SJCRH30 (cell line): ENCODE measurements at regions not wholly inside any gene's neighbourhood (a gene's known extent, or its start where the extent isn't known, plus 50 kb on each side); places are given as distances from the start of the nearest gene placed in this dataset.

Experiments
- DNase-seq, 2 experiments: peaks; one replicate each; pipeline ENCODE4 v3.0.0-alpha.2; 2015 to 2020
- H3K27ac ChIP-seq: fragments of 250-450 bp; sonication (Bioruptor Pico); 2 replicates; pipeline ENCODE4 v1.5.1; 2020; ENCODE audit warnings: mild to moderate bottlenecking, moderate library complexity
- H3K27me3 ChIP-seq: fragments of 250-450 bp; sonication (Bioruptor Pico); 2 replicates; pipeline ENCODE4 v1.5.1; 2020; ENCODE audit warnings: mild to moderate bottlenecking, moderate library complexity
- H3K36me3 ChIP-seq: fragments of 250-450 bp; sonication (Bioruptor Pico); 2 replicates; pipeline ENCODE4 v1.5.1; 2020; ENCODE audit warnings: mild to moderate bottlenecking, moderate library complexity
- H3K4me1 ChIP-seq: fragments of 250-450 bp; sonication (Bioruptor Pico); 2 replicates; pipeline ENCODE4 v1.5.1; 2020; ENCODE audit warnings: mild to moderate bottlenecking, moderate library complexity
- H3K4me3 ChIP-seq: fragments of 250-450 bp; sonication (Bioruptor Pico); 2 replicates; pipeline ENCODE4 v1.5.1; 2020; ENCODE audit warnings: mild to moderate bottlenecking, moderate library complexity
- H3K9me3 ChIP-seq: fragments of 250-450 bp; sonication (Bioruptor Pico); replicated peaks from 2 replicates; pipeline ENCODE4 v1.5.1; 2020; ENCODE audit warnings: mild to moderate bottlenecking, moderate library complexity

DNA sequence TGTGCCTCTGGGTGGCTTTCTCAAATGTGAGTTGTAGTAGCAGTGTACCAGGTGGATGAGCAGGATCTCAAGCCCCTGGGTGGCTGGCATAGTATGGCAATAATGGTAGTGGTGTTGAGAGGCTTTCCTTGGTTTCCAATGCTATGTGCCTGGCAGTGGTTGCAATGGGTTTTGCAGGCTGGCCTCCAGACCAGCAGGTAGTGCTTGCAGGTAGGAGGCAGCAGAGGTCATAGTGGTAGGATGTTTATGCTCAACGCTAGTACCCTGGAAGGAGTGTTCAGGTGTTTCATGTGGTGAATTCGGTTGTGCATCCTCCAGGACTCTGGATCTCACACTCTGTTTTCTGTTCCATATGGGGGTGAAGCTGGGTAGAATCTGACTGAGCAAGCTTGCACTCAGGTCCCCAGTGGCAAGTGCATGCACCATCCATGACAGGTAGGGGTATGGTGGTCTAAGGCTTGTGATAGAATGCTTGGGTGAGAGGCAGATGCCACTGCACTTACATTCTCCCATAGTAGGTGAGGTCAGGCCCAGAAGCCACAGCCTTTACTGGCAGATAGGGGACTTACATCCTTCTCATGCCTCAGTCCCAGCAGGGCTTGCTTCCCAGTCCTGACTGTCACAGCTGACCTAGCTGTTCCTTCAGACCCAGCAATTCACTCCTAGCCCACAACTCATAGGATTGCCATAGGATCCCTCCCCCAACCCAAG, 410.5 kb upstream of the LRRC7 start:
- no peak overlapping the region for H3K27ac ChIP-seq
- no peaks in the 10 kb centered on the region for H3K36me3 ChIP-seq
- no peaks in the 10 kb centered on the region for H3K9me3 ChIP-seq
- no peak for DNase-seq
- no peaks in the 10 kb centered on the region for H3K4me1 ChIP-seq
- no peak overlapping the region for H3K4me3 ChIP-seq
- H3K27me3 ChIP-seq = no peaks in the 10 kb centered on the region

DNA sequence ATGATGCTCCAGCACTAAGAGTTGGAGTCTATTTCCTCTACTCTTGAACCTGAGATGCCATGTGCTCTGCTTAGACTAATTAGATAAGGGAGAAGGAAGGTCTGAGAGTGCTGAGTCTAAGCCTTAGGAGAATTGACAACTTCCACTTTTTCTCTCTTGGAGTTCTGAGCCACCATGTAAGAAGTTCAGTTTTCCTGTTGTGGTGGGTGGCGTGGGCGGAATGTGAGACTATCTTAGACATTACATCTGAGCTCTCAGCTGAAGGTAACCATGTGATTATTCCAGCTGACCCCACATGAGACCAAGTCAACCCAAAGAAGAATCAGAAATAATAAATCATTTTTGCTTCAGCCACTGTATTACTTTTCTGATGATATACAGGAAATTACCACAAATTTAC, 404.5 kb upstream of the LRRC7 start:
- Histone ChIP-seq H3K27me3 (no peaks in the 10 kb centered on the region), H3K27ac (no peak overlapping the region), H3K4me1 (no peaks in the 10 kb centered on the region), H3K4me3 (no peak overlapping the region), H3K36me3 (no peaks in the 10 kb centered on the region), H3K9me3 (no peaks in the 10 kb centered on the region)
- no peak for DNase-seq

DNA sequence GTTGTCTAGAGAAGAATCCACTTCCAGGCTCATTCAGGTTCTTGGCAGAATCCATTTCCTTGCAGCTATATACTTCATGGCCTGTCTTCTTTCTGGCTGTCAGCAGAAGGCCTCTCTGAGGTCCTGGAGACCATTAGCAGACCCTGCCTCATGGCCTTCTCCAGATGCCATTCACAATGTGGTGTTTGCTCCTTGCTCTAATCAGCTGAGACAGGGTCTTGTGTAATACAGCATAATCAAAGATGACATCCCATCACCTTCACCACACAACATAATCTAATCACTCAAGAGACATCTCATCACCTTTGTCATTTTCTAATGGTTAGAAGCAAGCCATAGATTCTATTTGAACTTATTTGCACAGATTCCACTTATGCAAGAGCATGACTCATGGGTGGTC, 403.9 kb upstream of the LRRC7 start:
- Histone ChIP-seq H3K36me3 (no peaks in the 10 kb centered on the region), H3K27ac (no peak overlapping the region), H3K4me1 (no peaks in the 10 kb centered on the region), H3K27me3 (no peaks in the 10 kb centered on the region), H3K9me3 (no peaks in the 10 kb centered on the region), H3K4me3 (no peak overlapping the region)
- no peak for DNase-seq

DNA sequence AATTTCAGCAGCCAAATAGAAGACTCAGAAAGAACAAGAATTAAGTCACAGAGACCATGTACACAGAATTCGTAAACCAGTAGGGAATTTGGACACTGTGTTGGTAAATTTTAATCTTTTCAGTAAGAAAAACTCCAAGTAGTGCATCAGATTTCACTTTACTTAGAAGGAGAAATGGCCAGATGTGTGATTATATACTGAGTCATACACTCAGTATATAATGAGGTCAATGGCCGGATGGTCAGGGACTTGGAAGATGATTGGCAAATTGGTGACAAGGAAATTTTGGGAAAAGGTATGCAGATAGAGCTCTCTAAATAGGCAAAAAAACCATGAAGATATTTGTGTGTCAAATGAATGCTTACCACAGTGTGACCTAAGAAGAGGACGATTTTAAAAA, 399.8 kb upstream of the LRRC7 start:
- H3K27ac ChIP-seq = no peak overlapping the region
- H3K4me1 ChIP-seq = 0 out of 2 replicates have a peak, but pooled peaks cover 3% of the 10 kb centered on the region
- no peak for DNase-seq
- no peaks in the 10 kb centered on the region for H3K36me3 ChIP-seq
- no peak overlapping the region for H3K4me3 ChIP-seq
- no peaks in the 10 kb centered on the region for H3K27me3 ChIP-seq
- no peaks in the 10 kb centered on the region for H3K9me3 ChIP-seq

DNA sequence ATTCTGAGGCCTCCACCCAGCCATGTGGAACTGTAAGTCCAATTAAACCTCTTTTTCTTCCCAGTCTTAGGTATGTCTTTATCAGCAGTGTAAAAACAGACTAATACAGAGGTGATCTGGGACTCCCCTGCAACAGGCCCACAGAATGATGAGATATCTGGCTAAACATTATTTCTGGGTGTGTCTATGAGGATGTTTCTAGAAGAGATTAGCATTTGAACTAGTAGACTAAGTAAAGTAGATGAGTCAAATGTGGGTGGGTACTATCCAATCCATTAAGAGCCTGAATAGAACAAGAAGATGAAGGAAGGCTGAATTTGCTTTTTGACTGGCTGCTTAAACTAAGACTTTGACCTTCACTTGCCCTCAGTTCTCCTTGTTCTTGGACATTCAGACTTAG, 396.5 kb upstream of the LRRC7 start:
- H3K4me3 ChIP-seq = no peak overlapping the region
- no peaks in the 10 kb centered on the region for H3K36me3 ChIP-seq
- H3K27ac ChIP-seq = no peak overlapping the region
- H3K4me1 ChIP-seq = 0 out of 2 replicates have a peak, but pooled peaks cover 3% of the 10 kb centered on the region
- no peaks in the 10 kb centered on the region for H3K9me3 ChIP-seq
- no peaks in the 10 kb centered on the region for H3K27me3 ChIP-seq
- no peak for DNase-seq

DNA sequence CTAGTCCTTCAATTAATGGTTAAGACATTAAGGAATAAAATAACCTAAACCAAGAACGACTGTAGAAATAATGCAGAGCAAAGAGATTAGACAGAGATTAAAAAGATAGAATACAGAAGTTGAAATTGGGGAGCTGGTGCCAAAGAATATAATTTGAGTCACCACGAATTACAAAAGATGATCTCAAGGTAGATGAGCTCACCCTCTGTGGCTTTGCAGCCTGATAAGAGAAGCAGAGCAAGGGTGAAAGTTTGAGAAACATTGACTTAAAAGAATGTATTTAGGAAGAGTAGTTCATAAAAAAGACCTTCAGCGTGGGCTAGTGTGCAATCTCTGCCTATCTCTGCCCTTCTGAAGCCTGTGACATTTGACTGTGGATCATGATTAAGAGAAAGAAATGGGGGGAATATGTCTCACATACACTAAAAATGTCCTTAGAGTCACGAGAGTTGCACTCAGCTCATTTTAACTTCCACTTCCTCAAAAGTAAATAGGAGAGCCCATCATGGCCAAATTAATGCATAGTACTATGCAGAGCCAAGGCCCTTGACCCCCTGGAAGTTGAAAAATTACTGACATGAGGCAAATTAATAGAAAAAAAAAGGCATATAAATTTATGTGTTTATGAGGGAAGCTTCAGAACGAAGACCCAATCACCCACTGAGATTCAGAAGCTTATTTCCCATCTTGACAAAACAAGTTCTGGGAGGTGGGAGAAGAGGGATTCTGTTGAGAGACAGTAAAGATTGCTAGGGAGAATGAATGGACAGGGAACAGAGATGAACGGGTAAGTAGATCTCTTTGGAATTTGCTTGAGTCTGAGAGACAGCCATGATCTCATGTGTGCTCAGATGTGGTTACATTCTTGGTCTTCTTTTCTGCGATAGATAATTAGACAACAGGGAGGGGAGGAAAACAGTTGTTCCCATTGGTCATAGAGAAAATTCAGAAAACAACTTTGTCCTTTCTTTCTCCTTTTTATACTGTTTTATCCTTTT, 395.4 kb upstream of the LRRC7 start:
- H3K36me3 ChIP-seq = no peaks in the 10 kb centered on the region
- H3K9me3 ChIP-seq = no peaks in the 10 kb centered on the region
- 0 out of 2 replicates have a peak, but pooled peaks cover 3% of the 10 kb centered on the region for H3K4me1 ChIP-seq
- H3K4me3 ChIP-seq = no peak overlapping the region
- no peak overlapping the region for H3K27ac ChIP-seq
- DNase-seq = peak in 1 of 2 experiments; percentile 4
- H3K27me3 ChIP-seq = no peaks in the 10 kb centered on the region

DNA sequence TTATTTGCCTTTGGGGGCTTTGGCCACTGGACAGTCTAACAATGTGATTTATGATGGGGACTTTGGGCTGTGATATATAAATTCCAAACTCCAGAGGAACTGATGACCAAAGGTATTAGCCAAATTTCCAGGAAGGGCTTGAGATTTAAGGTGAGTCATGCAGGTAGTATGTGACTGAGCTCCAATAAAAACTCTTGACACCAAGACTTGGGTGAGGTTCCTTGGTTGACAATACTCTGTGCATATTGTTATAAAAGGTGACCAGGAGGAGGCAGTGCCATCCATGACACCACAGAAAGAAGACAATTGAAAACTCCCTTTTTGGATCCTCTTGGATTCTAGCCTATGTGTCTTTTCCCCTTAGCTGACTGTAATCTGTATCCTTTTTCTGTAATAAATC, 392.7 kb upstream of the LRRC7 start:
- no peaks in the 10 kb centered on the region for H3K9me3 ChIP-seq

DNA sequence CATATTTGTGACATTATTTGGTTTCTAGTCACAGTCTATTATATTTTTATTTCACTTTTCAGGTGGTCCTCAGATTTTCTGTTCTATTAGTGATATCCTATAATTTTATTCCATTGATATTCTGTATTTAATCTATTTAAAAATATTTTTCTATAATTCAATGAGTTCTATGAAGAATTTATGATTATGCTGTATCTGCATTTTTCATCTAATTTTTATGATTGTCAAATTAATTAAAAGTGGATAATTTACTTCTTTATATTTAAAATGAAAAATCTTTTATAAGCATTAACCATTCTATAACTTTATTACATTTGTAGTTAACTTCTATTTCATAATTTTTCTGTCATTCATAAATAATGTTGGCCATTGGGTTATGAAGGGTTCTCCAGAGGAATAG, 387.4 kb upstream of the LRRC7 start:
- H3K27ac ChIP-seq = no peak overlapping the region
- no peak for DNase-seq

More for the DNA sequence above, 392.7 kb upstream of the LRRC7 start:
- Histone ChIP-seq H3K4me1 (0 out of 2 replicates have a peak, but pooled peaks cover 3% of the 10 kb centered on the region), H3K27ac (no peak overlapping the region), H3K4me3 (no peak overlapping the region), H3K27me3 (no peaks in the 10 kb centered on the region), H3K36me3 (no peaks in the 10 kb centered on the region)
- no peak for DNase-seq

DNA sequence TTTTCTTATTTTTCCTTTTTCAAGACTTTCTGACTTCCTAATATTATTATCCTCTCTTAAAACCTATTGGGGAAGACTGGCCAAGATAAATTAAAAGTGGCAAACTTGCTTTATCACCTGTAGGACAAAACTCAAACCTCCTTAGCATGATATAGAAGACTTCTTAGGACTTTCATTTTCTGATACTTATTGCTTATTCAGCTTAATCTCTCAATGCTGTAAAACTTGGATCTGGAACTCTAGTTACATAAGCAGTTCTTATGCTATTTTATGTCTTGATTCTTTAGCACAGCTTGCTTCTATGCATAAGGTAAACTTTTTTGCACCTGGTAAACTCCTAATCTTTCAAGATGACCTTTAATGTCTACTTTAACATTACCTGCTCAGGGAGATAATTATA, 382.3 kb upstream of the LRRC7 start:
- Histone ChIP-seq H3K27ac (no peak overlapping the region), H3K4me3 (no peak overlapping the region), H3K9me3 (no peaks in the 10 kb centered on the region), H3K27me3 (no peaks in the 10 kb centered on the region), H3K4me1 (no peaks in the 10 kb centered on the region), H3K36me3 (no peaks in the 10 kb centered on the region)
- no peak for DNase-seq

More for the DNA sequence above, 387.4 kb upstream of the LRRC7 start:
- Histone ChIP-seq H3K4me1 (no peaks in the 10 kb centered on the region), H3K9me3 (no peaks in the 10 kb centered on the region), H3K27me3 (no peaks in the 10 kb centered on the region), H3K36me3 (no peaks in the 10 kb centered on the region), H3K4me3 (no peak overlapping the region)

DNA sequence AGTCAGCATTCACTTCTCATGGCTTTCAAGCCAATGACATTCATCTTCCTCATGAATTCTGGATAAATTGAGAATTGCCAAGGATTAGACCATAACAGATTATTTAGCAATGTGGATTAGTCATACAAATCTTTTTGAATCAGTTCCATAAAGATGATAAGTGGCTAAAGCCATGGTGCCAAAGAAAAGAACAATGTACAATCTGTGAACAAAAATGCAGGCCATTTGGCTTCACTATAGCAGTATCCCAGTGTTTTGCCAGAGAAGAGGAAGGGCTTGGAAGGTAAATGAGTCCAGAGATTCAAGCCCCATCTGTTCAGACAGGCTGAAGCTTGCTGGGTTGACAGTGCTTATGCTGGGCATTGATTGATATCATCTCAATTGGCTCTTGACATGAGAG, 376.4 kb upstream of the LRRC7 start:
- Histone ChIP-seq H3K36me3 (no peaks in the 10 kb centered on the region), H3K27me3 (no peaks in the 10 kb centered on the region), H3K4me3 (no peak overlapping the region), H3K27ac (no peak overlapping the region), H3K9me3 (no peaks in the 10 kb centered on the region), H3K4me1 (no peaks in the 10 kb centered on the region)
- no peak for DNase-seq

DNA sequence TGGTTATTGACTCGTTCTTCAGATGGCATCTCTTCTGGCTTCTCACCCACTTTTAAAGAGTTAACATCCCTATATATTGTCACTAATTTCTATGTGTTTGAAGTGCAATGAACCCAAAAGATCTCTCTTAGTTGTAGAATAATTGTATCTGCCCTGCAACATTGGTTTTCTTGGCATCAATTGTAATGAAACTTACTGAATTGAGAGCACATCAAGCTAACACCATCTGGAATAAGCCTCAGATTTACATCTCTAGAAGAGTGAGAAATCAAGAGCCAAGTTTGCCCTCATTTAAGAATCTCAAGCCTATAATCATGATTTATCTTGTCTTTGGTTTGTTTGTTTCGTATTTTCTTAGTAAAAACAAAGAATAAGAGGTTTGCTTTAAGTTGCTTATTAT, 372.6 kb upstream of the LRRC7 start:
- Histone ChIP-seq H3K27me3 (no peaks in the 10 kb centered on the region), H3K4me3 (no peak overlapping the region), H3K36me3 (no peaks in the 10 kb centered on the region), H3K9me3 (no peaks in the 10 kb centered on the region), H3K4me1 (no peaks in the 10 kb centered on the region), H3K27ac (no peak overlapping the region)
- DNase-seq = no peak

DNA sequence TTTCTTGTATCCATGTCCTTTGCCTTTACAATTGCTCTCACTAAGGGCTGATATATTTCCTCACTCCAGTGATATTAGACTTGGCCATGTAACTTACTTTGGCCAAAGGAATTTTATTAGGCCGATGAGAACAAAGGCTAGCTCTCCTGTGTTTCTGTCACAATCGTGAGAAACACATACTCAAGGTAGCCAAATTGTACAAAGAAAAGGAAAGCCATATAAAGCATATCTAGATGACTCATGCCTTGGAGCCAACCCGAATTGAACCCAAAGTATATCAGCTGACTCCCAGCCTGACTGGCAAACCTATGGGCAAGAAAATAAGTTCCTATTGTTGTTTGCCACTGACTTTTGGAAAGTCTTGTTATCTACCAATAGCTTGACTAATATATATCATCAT, 371.7 kb upstream of the LRRC7 start:
- no peak for DNase-seq
- H3K9me3 ChIP-seq = no peaks in the 10 kb centered on the region
- no peaks in the 10 kb centered on the region for H3K4me1 ChIP-seq
- no peak overlapping the region for H3K27ac ChIP-seq
- H3K4me3 ChIP-seq = no peak overlapping the region
- H3K36me3 ChIP-seq = no peaks in the 10 kb centered on the region
- no peaks in the 10 kb centered on the region for H3K27me3 ChIP-seq

DNA sequence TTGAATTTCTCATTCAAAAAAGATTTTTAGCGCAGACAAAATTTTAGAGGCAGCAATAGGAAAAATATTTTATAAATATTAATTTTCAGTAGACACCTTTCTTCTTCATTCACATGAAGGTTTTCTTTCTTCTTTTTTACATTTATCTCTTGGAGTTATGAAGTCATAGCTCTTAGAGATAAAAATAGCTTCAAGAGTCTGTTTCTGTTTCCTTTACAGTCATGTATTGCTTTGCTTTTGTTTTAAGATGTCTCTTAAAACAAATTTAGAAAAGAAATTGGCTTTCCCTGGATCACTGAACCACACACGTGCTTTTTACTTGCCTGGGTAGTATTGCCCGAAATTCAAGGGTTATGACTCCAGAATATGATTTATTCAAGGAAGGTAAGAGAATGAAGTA, 369.9 kb upstream of the LRRC7 start:
- Histone ChIP-seq H3K27me3 (no peaks in the 10 kb centered on the region), H3K27ac (no peak overlapping the region), H3K4me3 (no peak overlapping the region), H3K36me3 (no peaks in the 10 kb centered on the region), H3K9me3 (no peaks in the 10 kb centered on the region), H3K4me1 (no peaks in the 10 kb centered on the region)
- no peak for DNase-seq

DNA sequence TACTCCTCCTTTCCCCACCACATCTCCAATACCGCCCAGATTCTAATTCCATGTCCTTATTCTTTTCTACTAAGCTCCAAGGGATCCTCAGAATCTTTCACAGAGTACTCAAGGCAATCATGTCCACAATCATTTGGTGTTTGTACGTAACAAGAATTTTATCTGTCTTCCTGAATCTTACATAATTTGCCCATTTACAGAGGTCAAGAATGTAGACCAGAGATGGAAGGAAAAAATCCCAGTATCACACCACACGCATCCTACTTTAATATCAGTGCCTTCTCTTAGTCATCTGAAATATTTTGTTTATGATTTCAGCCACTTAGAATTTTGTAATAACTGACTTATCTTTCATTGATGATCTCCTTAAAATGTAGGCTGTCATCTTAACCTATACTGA, 366.0 kb upstream of the LRRC7 start:
- Histone ChIP-seq H3K9me3 (no peaks in the 10 kb centered on the region), H3K36me3 (no peaks in the 10 kb centered on the region), H3K27me3 (no peaks in the 10 kb centered on the region), H3K4me1 (no peaks in the 10 kb centered on the region), H3K4me3 (no peak overlapping the region), H3K27ac (no peak overlapping the region)
- DNase-seq = no peak

DNA sequence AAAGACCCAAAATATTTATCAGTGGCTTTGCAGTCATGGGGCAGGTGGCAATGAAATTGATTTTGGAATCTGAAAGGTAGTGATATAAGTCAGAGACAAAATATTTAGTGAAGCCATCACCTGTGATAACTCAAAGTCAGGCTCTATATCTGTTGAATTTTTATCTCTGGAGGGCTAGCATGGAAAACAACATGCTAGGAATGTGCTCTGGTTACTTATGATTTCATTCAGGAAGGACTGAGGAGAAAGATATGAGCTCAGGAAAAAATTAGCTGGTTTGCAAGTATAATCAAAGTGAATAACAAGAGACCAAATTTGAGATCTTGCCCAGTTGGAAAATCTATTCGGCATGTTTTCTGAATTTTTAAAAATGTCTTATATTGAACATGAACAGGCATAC, 364.6 kb upstream of the LRRC7 start:
- Histone ChIP-seq H3K27me3 (no peaks in the 10 kb centered on the region), H3K9me3 (no peaks in the 10 kb centered on the region), H3K27ac (no peak overlapping the region), H3K4me3 (no peak overlapping the region), H3K4me1 (no peaks in the 10 kb centered on the region), H3K36me3 (no peaks in the 10 kb centered on the region)
- no peak for DNase-seq
